K562 (cell line): ENCODE measurements at regions not wholly inside any gene's neighbourhood (a gene's known extent, or its start where the extent isn't known, plus 50 kb on each side); places are given as distances from the start of the nearest gene placed in this dataset.

Source experiments
- ATAC-seq: fragments of 200-7000 bp; cut with Tn5 transposase; 3 replicates; pipeline ENCODE4 v1.9.1; 2020; ENCODE audit warnings: moderate library complexity
- BruUV-seq: library from RNA; stranded (reverse); fragments of 400-500 nt; replicated peaks from 2 replicates; lab custom pipeline; 2021; lab: Mats Ljungman, UMichigan
- CTCF ChIA-PET: fragments of 300-600 bp; formaldehyde crosslinking; extraction: SDS; loops from one replicate; lab custom pipeline; 2021; ENCODE audit warnings: low intra/inter-chr PET ratio; lab: Yijun Ruan, JAX
- POLR2A ChIA-PET: fragments of 300-600, 350-650 bp; sonication (Branson Sonifier 250); formaldehyde crosslinking; extraction: SDS; loops from one replicate; lab custom pipeline; 2021; ENCODE audit warnings: antibody characterized with exemption, inconsistent platforms; lab: Yijun Ruan, JAX
- DNase-seq, 4 experiments: peaks; one replicate each; pipeline versions ENCODE4 v3.0.0 to v3.0.0-alpha.2; 2011 to 2018; ENCODE audit warnings: low spot score in 3 of 4, mixed read lengths in 3 of 4; ENCODE audit errors: extremely low read depth in 1 of 4
- FAIRE-seq: peaks from 2 replicates; lab custom pipeline; 2011; peaks lifted over from hg19 to GRCh38; lab: Jason Lieb, UNC
- H2AFZ ChIP-seq: 2 replicates; pipeline ENCODE4 v1.6.0; 2011; ENCODE audit warnings: low read depth, low read length, control low read depth, inconsistent platforms
- H3K27ac ChIP-seq: fragments of 200-600 bp; 3 replicates; pipeline ENCODE4 v1.8.0; 2011; ENCODE audit warnings: low read depth, mild to moderate bottlenecking, control low read depth, inconsistent platforms, low read length, moderate library complexity, mixed read lengths; ENCODE audit errors: extremely low read depth
- H3K27me3 ChIP-seq, 2 experiments: fragments of 300-600 bp in 1 of 2; 2 replicates in 1 of 2; 3 replicates in 1 of 2; pipeline versions ENCODE4 v1.6.0 to v1.8.0; 2011; ENCODE audit warnings: inconsistent platforms in 2 of 2, low read length in 2 of 2, mild to moderate bottlenecking in 1 of 2, mixed read lengths in 1 of 2, moderate library complexity in 1 of 2; ENCODE audit not compliant: control insufficient read depth in 2 of 2, insufficient read depth in 2 of 2
- H3K36me3 ChIP-seq: fragments of 300-600 bp; 3 replicates; pipeline ENCODE4 v1.8.0; 2011; ENCODE audit warnings: mild to moderate bottlenecking, low read length, inconsistent platforms; ENCODE audit not compliant: control insufficient read depth, insufficient read depth
- H3K4me1 ChIP-seq, 2 experiments: fragments of 200-600 bp in 1 of 2; replicated peaks in 1 of 2; 2 replicates in 1 of 2; 3 replicates in 1 of 2; pipeline versions ENCODE4 v1.5.1 to v1.8.0; 2011; ENCODE audit warnings: inconsistent platforms in 2 of 2, low read length in 2 of 2, mild to moderate bottlenecking in 1 of 2, mixed read lengths in 1 of 2, moderate library complexity in 1 of 2; ENCODE audit not compliant: control insufficient read depth in 2 of 2, insufficient read depth in 2 of 2
- H3K4me2 ChIP-seq: 2 replicates; pipeline ENCODE4 v1.6.1; 2011; ENCODE audit warnings: low read length, control low read depth, inconsistent platforms, mixed read lengths; ENCODE audit not compliant: insufficient read depth
- H3K4me3 ChIP-seq: fragments of 200-600 bp; sonication (generic), shearing (Covaris generic); 2 replicates; pipeline ENCODE4 v1.5.1; 2016; ENCODE audit warnings: control low read depth, inconsistent platforms
- H3K79me2 ChIP-seq: fragments of 200-600 bp; 3 replicates; pipeline ENCODE4 v1.8.0; 2011; ENCODE audit warnings: low read length, inconsistent platforms; ENCODE audit not compliant: control insufficient read depth, insufficient read depth
- H3K9ac ChIP-seq, 2 experiments: 2 replicates each; pipeline versions ENCODE4 v1.6.0 to v1.6.1; 2011; ENCODE audit warnings: low read depth in 2 of 2, low read length in 2 of 2, control low read depth in 1 of 2, inconsistent platforms in 1 of 2, mild to moderate bottlenecking in 1 of 2, mixed read lengths in 1 of 2; ENCODE audit not compliant: insufficient read depth in 1 of 2
- H3K9me1 ChIP-seq: one replicate; pipeline ENCODE4 v1.6.0; 2011; ENCODE audit warnings: inconsistent platforms, mild to moderate bottlenecking, low read length, moderate library complexity; ENCODE audit not compliant: control insufficient read depth, insufficient read depth
- H3K9me3 ChIP-seq: replicated peaks from 2 replicates; pipeline ENCODE4 v1.5.1; 2011; ENCODE audit warnings: low read depth, low read length, inconsistent platforms; ENCODE audit not compliant: control insufficient read depth, insufficient read depth
- H4K20me1 ChIP-seq: replicated peaks from 2 replicates; pipeline ENCODE4 v1.6.1; 2011; ENCODE audit warnings: low read length, inconsistent platforms, mixed read lengths; ENCODE audit not compliant: control insufficient read depth, insufficient read depth
- ADNP ChIP-seq: fragments of 200-800 bp; sonication (Bioruptor generic); IDR thresholded peaks from 2 replicates; pipeline ENCODE4 v1.6.1; 2016; ENCODE audit warnings: missing genetic modification characterization, missing compliant biosample characterization
- ATF7 ChIP-seq: fragments of 450-650 bp; IDR thresholded peaks from 2 replicates; pipeline ENCODE4 v1.7.1; 2014; ENCODE audit warnings: mild to moderate bottlenecking, moderate library complexity
- FOXA3 ChIP-seq, 2 experiments: fragments of 450-650 bp in 1 of 2; sonication (generic) in 1 of 2; formaldehyde crosslinking; IDR thresholded peaks in 1 of 2; conservative IDR thresholded peaks in 1 of 2; 2 replicates each; pipeline versions ENCODE4 v1.4.0 to v1.8.0; 2020 to 2022; ENCODE audit warnings: mild to moderate bottlenecking in 2 of 2, missing genetic modification reagents in 1 of 2
- REST ChIP-seq, 2 experiments: fragments of 450-650 bp; formaldehyde crosslinking in 1 of 2; IDR thresholded peaks; 2 replicates each; pipeline versions ENCODE4 v1.4.0 to v1.6.1; 2014 to 2020; ENCODE audit warnings: mild to moderate bottlenecking in 2 of 2, borderline replicate concordance in 1 of 2, low read depth in 1 of 2
- ZNF124 ChIP-seq: sonication (generic); formaldehyde crosslinking; IDR thresholded peaks from 2 replicates; pipeline ENCODE4 v1.8.1; 2022; ENCODE audit warnings: missing genetic modification reagents
- ZSCAN32 ChIP-seq: fragments of 450-650 bp; formaldehyde crosslinking; IDR thresholded peaks from 2 replicates; pipeline ENCODE4 v1.4.0; 2020; ENCODE audit warnings: mild to moderate bottlenecking, moderate library complexity
- WGBS: fragments of 100-300 bp; shearing (Covaris generic); methylation state at CpG from one replicate; pipeline ENCODE4 v1.1.6; 2016; ENCODE audit warnings: low coverage, mixed read lengths; ENCODE audit not compliant: insufficient coverage; ENCODE audit errors: missing lambda C conversion rate; 5-methylcytosine and 5-hydroxymethylcytosine counted together
- in situ Hi-C: fragments of 300-500 bp; cut with MboI; formaldehyde crosslinking; loops from 4 replicates; pipeline ENCODE4 v1.15.0; 2018; ENCODE audit warnings: inconsistent platforms, mixed read lengths
- intact Hi-C: fragments of 100-400 bp; cut with micrococcal nuclease; formaldehyde crosslinking; loops from 2 replicates; pipeline ENCODE4 v1.14.2; 2022
- TF ChIP-seq, protein P1 (sequence below): fragments of 250-450 bp; sonication (Bioruptor Pico); IDR thresholded peaks from 2 replicates; pipeline ENCODE4 v1.8.0; 2021; ENCODE audit warnings: borderline replicate concordance, mild to moderate bottlenecking, moderate library complexity; ENCODE audit not compliant: poor library complexity, severe bottlenecking
- TF ChIP-seq, protein P2 (sequence below): fragments of 250-450 bp; sonication (Bioruptor Pico); IDR thresholded peaks from 2 replicates; pipeline ENCODE4 v1.4.0; 2020; ENCODE audit warnings: mild to moderate bottlenecking, moderate library complexity, borderline replicate concordance

DNA sequence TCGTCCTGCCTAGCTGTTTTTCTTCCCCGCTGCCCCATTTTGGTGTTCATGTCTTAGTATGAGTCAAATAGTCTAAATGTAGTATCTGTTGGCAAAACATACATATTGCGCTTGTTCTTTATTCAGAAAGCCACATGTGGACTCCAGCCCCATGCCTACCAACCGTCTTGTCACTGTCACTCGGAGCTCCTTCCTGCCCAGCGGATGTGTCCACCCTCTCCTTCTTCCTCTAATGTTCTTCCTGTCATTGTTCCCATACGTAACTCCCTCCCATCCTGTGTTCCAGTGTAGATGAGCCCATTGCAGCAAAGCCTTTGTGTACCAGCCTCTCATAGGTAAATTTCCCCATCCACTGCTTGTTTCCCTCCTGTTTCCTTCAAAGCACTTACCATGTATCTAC is 120.5 kb downstream of the TMX1 start (continued):
- TF ChIP-seq ADNP (tag) (no peak), ATF7 (no peak), FOXA3 (CRISPR knock-in tag; conservative IDR thresholded peaks at IDR 0.05 in 1 of 2, IDR thresholded peaks at IDR 0.05 in 1 of 2) (no peak), ZNF124 (no peak)
- TF ChIP-seq, protein P1, sequence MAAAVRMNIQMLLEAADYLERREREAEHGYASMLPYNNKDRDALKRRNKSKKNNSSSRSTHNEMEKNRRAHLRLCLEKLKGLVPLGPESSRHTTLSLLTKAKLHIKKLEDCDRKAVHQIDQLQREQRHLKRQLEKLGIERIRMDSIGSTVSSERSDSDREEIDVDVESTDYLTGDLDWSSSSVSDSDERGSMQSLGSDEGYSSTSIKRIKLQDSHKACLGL (CRISPR knock-in tag), result no peak

DNA sequence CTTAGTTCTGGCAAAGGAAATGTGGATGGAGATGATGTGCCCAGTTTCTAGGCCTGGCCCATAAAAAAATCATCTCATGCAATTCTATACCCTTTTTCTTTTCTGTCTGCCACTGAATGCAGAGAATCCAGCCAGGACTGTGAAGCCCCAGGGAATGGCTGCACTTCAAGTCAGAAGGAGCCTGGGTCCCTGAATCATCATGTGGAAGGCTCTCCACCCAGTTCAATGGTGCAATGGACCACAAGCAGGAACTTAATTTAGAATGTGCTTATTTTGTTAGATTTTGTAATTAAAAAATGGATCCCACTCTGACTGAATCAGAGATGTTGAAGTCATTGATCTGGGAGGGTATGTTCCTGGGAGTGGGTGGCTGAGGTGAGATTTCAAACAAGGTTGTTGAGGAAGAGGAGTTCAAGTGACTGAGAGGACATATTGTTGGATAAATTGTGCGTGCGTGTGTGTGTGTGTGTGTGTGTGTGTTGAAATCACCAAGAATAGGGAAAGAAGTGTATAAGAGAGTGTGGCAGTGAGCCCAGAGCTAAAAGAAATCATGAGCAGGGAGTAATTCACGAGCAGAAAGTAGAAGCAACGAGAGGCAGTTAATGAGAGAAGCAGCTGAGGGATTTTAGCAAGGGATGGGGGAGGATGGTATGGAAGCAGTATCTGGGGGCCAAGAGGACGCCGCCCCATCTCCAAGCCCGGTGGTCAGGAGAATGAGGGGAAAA is 125.4 kb downstream of the TMX1 start:
- H3K4me1 ChIP-seq, result no peaks in the 10 kb centered on the region
- H3K9me1 ChIP-seq, result no peaks in the 10 kb centered on the region
- H3K4me2 ChIP-seq, result no peak overlapping the region
- H2AFZ ChIP-seq, result no peak overlapping the region
- H4K20me1 ChIP-seq, result no peaks in the 10 kb centered on the region
- ChIA-PET CTCF (no interaction called here), POLR2A (interaction anchor here (0.6 kb wide), 1 partner anchor 52 kb away, joined by 3 read pairs; no protein-coding TSS in a partner anchor)
- H3K9ac ChIP-seq, result no peak overlapping the region
- H3K36me3 ChIP-seq, result no peaks in the 10 kb centered on the region
- in situ Hi-C loops (no loop called here), intact Hi-C loops (no loop called here)
- ATAC-seq (no peak), FAIRE-seq (no peak), DNase-seq (no peak)
- H3K27ac ChIP-seq, result no peak overlapping the region
- WGBS, result 4% methylated on average over 5 of the region's 7 CpGs
- no peaks in the 10 kb centered on the region for H3K79me2 ChIP-seq
- no TSS peak for BruUV-seq
- no peaks in the 10 kb centered on the region for H3K9me3 ChIP-seq
- H3K4me3 ChIP-seq, result no peak overlapping the region
- H3K27me3 ChIP-seq, result no peaks in the 10 kb centered on the region
- no peak for TF ChIP-seq ZSCAN32 (CRISPR knock-in tag)
- TF ChIP-seq, protein P2, sequence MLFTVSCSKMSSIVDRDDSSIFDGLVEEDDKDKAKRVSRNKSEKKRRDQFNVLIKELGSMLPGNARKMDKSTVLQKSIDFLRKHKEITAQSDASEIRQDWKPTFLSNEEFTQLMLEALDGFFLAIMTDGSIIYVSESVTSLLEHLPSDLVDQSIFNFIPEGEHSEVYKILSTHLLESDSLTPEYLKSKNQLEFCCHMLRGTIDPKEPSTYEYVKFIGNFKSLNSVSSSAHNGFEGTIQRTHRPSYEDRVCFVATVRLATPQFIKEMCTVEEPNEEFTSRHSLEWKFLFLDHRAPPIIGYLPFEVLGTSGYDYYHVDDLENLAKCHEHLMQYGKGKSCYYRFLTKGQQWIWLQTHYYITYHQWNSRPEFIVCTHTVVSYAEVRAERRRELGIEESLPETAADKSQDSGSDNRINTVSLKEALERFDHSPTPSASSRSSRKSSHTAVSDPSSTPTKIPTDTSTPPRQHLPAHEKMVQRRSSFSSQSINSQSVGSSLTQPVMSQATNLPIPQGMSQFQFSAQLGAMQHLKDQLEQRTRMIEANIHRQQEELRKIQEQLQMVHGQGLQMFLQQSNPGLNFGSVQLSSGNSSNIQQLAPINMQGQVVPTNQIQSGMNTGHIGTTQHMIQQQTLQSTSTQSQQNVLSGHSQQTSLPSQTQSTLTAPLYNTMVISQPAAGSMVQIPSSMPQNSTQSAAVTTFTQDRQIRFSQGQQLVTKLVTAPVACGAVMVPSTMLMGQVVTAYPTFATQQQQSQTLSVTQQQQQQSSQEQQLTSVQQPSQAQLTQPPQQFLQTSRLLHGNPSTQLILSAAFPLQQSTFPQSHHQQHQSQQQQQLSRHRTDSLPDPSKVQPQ (CRISPR knock-in tag), result no peak
- no peak for TF ChIP-seq REST (IDR thresholded peaks at IDR 0.05; ENCODE audit: borderline replicate concordance)
- no peak for TF ChIP-seq REST (CRISPR knock-in tag; IDR thresholded peaks at IDR 0.05; ENCODE audit: low read depth)
